GM21737 (cell line): ENCODE measurements at regions not wholly inside any gene's neighbourhood (a gene's known extent, or its start where the extent isn't known, plus 50 kb on each side); places are given as distances from the start of the nearest gene placed in this dataset.
"Not testable (repeated sequence)": the region's sequence is repeated elsewhere in the genome, so short reads cannot be mapped to it uniquely, and the experiment has no call there.

Source experiments
- ATAC-seq: cut with Tn5 transposase; IDR thresholded peaks from one replicate; pipeline ENCODE4 v1.9.1; 2021; ENCODE audit warnings: mild to moderate bottlenecking, moderate library complexity; ENCODE audit not compliant: unreplicated experiment

DNA sequence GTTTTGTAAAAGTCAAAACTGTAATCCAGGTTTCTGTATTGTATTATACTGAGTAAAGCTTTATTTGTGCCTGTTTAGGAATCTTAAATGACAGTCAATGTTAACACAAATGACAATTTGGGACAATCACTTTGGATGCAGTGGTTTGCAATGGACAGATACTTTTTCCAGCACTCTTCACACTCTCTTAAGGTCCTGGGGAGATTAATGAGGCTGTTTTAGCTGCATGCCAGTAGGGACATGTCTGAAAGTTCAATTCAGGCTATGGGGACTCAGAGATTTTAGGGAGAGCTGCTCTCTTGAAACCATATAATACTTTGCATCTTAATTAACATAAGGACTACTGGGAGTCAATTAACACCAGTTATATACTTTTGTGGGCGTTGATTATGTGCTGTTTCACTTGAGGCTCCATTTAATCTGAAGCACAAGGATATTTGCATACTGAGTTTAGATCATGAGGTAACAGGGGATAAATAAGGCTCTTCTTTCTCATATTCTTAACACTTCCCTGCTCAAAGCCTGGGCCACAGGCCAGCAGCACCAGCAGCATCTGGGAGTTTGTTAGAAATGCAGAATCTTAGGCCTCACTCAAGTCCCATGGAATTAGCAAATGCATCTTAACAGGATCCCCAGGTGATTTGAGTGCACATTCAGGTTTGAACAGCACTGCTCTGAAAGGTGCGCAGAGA, 972.8 kb downstream of the PLOD2 start:
- ATAC-seq = no peak

DNA sequence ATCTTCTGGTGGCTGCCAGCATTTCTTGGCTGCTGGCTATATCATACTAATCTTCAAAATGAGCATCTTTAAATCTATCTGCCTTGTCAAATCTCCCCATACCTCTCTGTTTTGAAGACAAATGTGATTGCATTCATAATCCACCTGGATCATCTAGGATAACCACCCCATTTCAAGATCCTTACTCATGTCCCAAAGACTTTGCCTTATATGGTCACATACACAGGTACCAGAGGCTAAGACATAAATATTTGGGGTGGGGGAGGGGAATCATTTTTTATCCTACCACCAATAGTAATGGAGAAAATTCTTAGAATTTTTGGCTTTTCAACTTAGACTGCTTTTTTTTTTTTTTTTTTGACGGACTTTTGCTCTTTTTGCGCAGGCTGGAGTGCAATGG, 970.8 kb downstream of the PLOD2 start:
- no peak for ATAC-seq

DNA sequence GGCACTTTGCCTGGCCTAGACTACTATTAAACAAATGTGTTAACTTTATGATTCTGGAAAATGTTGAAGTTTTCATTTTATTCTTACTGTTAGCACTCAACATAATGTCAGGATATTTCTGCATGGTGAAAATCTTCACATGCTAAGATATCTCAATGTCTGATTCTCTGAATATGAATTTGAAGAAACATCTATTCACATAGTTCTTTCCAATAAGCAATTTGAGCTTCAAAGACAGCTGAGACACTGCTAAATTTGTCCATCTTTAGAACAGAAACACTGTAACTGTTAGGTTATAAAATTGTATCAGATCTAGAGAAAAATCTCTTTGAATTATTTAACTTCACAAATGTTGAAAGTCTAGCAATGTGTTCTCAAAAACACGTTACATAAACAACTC, 970.2 kb downstream of the PLOD2 start:
- ATAC-seq = no peak

DNA sequence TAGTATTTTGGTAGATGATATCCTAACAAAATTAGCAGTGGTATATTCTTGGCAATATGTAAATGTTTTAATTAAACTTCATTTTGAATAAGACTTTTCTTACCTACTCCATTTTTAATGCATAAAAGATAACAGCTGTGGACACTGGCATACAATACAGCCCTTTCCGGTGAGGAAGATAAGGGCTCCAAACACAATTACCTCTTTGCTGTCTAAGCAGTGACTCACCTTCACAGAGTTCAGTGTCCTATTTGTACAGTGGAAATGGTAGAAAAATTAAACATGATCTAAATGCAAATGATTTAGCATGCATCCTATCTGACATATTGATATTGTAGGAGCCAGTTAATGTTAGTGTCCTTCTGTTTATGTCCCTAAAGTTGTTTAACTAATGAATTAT, 969.4 kb downstream of the PLOD2 start:
- no peak for ATAC-seq

DNA sequence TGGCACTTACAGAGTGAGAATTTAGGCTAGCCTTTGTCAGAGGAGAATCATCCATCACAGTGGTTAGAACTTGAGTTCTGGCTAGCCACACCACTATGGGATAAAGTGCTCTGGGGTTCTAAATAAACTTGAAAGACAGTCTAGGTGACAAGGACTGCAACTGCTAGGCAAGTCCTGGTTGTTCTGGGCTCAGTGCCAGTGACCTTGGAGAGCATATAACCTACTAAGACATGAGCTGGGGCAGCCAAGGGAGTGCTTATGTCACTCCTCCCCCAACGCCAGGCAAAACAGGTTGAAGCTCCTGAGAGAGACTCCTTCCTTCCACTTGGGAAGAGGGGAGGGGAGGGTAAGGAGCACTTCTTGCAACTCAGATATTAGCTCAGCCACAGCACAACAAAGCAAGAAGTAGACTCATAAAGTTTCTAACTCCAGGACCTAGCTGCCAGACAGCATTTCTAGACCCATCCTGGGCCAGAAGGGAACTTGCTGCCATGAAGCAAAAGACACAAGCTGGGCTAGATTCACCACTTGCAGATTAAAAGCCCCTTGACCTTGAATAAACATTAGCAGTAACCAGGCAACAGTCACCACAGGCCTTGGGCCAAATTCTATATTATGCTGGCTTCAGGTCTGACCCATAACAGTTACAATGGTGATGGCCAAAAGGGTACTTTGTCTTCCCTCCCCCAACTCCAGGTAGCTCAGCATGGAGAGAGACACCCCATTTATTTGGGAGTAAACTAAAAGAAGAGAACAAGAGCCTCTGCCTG, 963.7 kb downstream of the PLOD2 start:
- ATAC-seq = no peak

DNA sequence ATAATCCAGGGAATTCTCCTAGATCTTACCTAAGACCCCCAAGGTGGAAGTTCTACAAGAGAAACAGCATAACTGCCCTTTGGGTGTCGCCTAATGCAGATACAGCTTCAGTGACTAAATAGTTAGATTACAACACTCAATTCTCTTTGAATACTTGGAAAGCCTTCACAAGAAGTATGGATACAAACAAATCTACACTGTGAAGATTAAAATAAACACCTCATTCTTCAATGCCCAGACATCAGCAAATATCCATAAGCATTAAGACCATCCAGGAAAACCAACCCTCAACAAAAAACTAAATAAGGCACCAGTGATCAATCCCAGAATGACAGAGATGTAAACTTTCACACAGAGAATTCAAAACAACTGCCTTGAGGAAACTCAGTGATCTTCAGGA, 963.2 kb downstream of the PLOD2 start:
- ATAC-seq = no peak

DNA sequence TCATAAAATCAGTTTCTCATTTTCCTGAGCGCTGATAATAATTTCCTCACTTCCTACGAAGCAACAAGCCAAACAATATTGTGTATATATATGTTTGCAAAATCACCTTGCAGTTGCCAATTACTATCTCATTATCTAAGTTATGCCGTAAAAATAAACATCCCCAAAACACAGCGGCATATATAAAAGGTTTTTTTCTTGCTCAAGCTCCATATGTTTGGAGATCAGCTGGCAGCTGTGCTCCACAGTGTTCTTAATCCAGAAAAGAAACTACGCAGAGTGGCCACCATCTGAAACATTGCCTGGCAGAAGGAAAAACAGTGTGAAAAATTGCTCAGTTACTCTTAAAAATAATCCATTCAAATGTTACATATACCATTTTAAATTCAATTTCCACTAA, 951.4 kb downstream of the PLOD2 start:
- ATAC-seq = no peak

DNA sequence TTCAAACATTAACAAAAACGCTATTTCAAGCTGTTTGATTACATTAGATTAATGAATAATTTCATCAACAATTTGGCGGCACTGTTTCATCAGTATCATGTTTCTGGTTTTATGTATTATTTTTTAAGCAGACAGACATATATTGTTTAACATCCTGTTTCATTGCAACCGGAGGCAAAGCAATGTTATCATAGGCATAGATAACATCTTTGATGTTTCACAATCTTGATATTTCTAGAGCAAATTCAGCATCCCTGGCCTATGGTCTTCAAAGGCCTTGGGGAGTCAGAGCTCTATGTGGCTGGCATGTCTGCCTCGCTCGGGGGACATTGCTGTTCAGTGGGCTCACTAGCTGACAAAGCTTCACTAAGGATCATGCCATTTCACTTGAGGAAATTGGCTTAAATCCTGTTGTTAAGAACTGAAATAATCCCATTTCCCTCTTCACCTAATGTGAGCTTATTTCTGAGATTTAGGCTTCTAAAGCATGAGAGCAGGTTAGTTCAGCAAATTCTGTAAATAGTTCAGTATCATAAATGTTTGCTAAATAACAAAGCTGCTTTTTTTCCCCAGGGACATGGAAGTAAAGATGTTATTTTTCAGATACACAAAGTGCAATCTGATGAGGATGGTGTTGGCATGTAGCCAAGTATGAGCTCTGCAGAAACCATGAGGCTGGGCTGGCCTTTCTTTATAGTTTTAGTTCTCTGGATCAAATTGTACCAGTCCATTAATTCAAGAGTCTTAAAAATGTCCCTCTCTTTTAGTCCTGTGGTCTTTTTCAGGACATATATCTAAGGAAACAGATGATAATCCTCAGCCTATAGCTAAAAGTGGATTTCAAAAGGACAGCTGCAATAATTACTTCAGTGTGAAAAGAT, 941.4 kb downstream of the PLOD2 start:
- ATAC-seq = no peak

DNA sequence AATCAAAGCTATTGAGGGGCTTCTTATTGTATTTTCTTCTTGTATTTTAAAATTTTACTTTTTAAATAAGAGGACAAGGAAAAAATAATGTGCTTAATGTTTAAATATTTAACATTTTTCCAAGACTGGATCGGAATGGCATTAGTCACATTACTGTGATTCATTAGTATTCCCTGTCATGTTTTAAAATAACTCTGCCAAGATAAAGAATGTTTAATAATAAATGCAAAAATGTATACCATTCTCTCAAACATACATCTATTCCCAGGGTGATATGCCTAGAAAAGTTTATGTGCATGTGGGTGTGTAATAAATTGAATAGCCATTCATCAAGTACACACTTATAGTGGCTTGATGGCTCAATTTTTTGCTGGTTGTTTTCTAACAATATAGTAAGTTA, 936.1 kb downstream of the PLOD2 start:
- ATAC-seq = no peak

DNA sequence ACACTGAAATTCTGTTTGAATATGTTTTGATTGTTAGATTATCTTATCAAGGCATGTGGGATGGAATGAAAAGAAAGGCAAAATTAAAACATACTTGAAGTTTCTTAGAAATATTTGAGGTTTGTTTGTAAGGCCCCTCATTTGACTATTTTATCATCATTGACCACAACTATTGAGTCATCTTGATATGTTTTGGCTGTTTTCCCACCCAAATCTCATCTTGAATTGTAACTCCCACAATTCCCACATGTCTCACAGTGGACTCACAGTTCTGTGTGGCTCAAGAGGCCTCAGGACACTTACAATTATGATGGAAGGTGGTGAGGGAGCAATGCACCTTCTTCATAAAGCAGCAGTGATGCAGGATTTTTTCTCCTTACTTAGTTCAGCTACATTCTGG, 917.1 kb downstream of the PLOD2 start:
- ATAC-seq = no peak

DNA sequence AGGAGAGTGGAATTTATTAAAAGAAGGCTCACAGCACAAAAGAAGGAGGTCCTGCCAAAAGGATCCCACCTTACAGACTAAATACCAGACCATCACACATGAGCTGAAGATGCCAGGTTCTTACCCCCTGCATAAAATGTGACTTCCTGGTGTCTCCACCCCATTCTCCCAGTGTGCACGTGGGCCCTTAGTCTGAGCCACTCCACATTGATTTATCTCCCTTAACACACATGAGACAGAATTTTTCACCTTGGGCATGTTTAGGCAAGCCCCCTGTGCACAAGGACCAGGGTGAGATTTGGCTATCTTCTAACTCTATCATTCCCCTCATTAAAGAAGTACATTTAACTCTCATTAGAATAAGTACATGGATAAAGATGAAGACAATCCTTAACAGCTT, 916.7 kb downstream of the PLOD2 start:
- ATAC-seq = no peak

DNA sequence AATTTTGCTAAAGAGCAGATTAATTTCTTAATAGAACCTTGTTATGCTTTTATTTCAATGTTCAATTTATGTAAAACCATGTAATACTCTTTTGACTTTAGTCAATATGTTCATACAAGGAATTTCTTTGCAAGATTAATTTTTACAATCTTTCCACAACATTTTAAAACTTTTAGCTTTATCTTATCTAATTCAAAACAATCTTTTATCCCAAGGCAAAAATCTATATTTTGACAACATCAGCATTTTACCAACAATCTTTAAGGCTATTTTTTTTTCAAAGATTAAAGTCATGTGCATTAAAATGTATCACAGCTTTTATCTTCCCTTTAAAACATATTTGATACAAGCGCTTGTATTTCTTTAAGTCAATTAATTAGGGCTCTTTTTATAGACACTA, 914.7 kb downstream of the PLOD2 start:
- no peak for ATAC-seq

DNA sequence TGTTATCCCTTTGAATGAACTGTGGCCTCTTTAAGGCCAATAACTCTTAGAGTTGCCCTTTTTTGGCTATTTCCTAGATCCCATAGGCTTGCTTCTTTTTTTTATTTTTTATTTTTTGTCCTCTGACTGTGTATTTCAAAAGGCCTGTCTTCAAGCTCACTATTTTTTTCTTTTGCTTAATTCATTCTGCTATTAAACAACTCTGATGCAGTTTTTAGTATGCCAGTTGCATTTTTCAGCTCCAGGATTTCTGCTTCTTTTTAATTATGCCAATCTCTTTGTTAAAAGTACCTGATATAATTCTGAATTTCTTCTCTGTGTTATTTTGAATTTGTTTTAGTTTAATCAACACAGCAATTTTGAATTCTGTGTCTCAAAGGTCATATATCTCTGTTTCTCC, 912.1 kb downstream of the PLOD2 start:
- ATAC-seq = no peak

DNA sequence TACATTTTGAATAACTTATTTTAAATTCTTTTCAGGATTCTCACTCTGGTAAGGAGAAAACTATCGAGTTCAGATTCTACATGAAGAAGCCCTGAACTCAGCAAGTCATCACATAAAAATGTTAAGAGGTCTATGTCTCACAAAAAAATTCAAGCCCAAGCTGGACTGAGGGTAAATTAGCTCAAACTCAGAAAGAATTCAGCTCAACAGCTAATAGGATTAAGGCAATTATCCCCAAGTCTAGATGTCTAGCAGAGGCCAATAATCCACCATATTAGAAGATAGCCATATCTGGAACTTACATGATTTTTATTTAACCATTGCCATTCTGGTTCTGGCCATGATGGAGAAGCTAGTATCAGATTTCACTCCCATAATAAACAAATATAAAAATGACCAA, 909.7 kb downstream of the PLOD2 start:
- ATAC-seq = no peak

DNA sequence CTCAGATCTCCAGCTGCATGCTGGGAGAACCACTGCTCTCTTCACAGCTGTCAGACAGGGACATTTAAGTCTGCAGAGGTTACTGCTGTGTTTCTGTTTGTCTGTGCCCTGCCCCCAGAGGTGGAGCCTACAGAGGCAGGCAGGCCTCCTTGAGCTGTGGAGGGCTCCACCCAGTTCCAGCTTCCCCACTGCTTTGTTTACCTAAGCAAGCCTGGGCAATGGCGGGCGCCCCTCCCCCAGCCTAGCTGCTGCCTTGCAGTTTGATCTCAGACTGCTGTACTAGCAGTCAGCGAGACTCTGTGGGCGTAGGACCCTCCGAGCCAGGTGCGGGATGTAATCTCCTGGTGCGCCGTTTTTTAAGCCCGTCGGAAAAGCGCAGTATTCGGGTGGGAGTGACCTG, 903.0 kb downstream of the PLOD2 start:
- not testable (repeated sequence) for ATAC-seq

DNA sequence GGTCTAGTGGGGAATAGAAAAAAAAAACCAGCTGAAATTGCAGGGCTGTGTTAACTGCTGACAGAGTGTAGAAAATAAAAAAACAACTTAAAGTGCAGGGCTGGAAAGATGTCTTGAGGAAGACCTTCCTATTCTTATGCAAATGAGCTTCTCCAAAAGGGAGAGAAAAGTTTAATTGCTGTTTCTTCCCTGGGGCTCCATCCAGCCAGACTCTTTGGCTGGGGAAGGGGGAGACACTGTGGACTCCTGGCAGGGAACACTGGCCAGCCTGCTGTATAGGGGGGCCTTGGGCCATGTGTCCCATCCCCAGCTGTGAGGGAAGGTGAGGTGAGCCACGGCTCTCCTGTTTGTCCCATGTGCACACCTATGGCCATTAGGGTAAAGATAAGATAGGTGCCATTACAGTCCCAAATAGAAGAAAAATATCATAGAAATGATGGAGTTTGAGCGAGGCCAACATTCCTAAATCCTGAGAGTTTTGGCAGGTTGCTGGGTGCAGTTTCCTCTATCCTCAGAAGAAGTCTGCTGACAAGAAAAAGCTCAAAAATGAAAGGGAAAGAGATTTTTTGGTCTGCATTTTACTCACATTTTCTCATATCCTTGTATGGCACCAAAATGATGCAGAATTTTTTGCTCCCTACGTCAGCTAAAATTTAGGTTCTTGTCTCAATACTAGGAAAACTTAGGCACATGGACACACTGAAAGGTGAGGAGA, 901.7 kb downstream of the PLOD2 start:
- ATAC-seq = no peak

DNA sequence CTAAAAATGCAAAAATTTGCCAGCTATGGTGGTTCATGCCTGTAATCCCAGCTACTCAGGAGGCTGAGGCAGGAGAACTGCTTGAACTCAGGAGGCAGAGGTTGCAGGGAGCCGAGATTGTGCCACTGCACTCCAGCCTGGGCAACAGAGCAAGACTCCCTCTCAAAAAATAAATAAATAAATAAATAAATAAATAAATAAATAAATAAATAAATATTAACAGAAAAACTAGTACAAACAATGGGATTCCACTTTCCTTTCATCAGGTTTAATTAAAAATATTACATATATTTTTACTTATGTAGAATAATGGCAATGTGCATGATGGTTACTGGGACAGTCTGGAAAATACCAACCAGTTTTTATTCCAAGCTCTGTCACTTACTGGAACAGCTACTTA, 897.5 kb downstream of the PLOD2 start:
- not testable (repeated sequence) for ATAC-seq

DNA sequence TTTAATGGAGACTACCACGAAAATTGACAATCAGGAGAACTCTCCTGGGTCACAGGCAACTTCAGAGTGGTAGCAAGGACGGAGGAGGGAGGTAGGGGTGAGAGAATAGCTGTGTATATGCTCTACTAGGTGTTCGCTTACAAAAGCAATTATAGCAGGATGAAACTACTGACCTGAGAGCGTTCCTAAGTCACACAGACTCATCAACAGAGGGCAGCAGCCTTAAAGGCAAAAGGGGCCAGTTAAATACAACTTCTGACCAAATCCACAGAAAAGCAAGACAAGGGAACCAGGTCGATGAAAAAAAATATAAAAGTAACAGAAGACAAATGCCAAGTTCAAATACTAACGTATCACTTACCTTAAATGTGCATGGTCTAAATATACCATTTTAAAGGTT, 894.6 kb downstream of the PLOD2 start:
- ATAC-seq = no peak

DNA sequence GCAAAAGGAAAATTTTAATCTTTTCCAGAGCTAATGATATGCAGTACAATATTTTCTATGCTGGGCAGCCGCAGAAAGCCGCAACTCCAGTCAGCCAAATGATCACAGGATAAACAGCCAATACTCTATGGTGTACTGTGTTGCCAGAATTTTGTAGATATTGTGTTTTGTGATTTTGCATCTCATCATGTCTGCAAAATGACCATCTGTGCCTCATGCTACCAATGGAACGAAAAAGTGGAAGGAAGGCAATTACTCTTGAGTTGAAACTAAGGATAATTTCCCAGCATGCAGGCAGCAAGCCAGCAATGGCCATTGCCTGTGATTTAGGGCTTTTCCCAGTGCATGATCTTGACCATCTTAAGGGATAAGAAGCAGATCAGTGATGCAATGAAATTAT, 891.9 kb downstream of the PLOD2 start:
- no peak for ATAC-seq

DNA sequence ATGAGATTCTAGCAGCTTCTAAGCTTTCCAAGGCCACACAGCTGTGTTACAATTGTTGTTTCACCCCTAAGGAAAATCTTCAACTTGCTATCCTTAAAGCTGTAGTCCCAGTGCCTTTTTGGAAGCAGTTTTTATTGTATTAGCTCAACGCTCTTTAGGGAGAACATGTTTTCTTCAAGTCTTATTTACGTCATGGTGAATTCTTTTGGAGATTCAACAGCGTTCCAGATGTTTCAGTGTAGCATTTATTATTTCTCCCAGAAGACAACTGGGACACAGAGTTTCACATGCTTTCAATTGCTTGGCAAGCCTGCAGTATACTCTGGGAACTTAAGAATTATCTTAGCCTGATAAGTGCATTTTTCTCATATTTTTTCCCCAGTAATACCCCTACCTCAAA, 888.3 kb downstream of the PLOD2 start:
- ATAC-seq = no peak

DNA sequence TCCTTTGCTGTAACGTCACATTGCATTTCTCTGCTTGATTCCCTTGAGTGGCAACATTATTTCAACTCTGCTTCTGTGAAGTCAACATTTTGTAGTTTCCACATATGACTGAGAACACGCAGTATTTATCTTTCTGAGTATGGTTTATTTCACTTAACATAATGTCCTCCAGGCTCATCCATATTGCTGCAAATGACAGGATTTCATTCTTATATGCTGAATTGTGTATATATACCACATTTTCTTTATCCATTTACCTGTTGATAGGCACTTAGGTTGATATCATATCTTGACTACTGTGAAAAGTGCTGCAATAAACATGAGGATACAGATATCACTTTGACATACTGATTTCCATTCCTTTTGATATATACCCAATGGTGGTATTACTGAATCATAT, 878.5 kb downstream of the PLOD2 start:
- ATAC-seq = no peak
